ENCODE measurements at regions not wholly inside any gene's neighbourhood (a gene's known extent, or its start where the extent isn't known, plus 50 kb on each side); places are given as distances from the start of the nearest gene placed in this dataset.

- Histone ChIP-seq H3F3A (ENCODE audit: insufficient read depth, low read length, poor library complexity, severe bottlenecking) (no peaks in the 10 kb centered on the region), H3K9me2 (ENCODE audit: insufficient read depth, low read length) (no peaks in the 10 kb centered on the region), H3K9ac (ENCODE audit: low read length) (no peak overlapping the region), H3K4me3 (ENCODE audit: low read length) (no peak overlapping the region), H3K79me2 (replicated peaks; ENCODE audit: insufficient read depth, low read length) (no peaks in the 10 kb centered on the region), H3K4me2 (ENCODE audit: low read length) (no peak overlapping the region), H4K20me1 (ENCODE audit: insufficient read depth) (no peaks in the 10 kb centered on the region), H3K9me3 (ENCODE audit: low read length) (no peaks in the 10 kb centered on the region), H3K27ac (ENCODE audit: low read length) (no peak overlapping the region), H3K36me3 (ENCODE audit: insufficient read depth, low read length) (no peaks in the 10 kb centered on the region), H2AFZ (ENCODE audit: low read depth, low read length) (no peak overlapping the region), H3K27me3 (ENCODE audit: insufficient read depth, low read depth, low read length) (no peaks in the 10 kb centered on the region)
- no peak for TF ChIP-seq REST (IDR thresholded peaks at IDR 0.05; ENCODE audit: borderline replicate concordance)
- TF ChIP-seq EP300 (conservative IDR thresholded peaks at IDR 0.05; ENCODE audit: poor library complexity, severe bottlenecking): no peak
- TF ChIP-seq CTCF (IDR thresholded peaks at IDR 0.05; ENCODE audit: poor library complexity, severe bottlenecking): no peak
- TF ChIP-seq RAD21 (conservative IDR thresholded peaks at IDR 0.05): no peak
- TF ChIP-seq SMC3 (conservative IDR thresholded peaks at IDR 0.05; ENCODE audit: poor library complexity): no peak
- TF ChIP-seq MXI1 (conservative IDR thresholded peaks at IDR 0.05; ENCODE audit: poor library complexity, severe bottlenecking): no peak
- no peak for TF ChIP-seq EZH2 (IDR thresholded peaks at IDR 0.05; ENCODE audit: borderline replicate concordance, insufficient read depth, low read length, poor library complexity, severe bottlenecking)
- TF ChIP-seq TAF1 (IDR thresholded peaks at IDR 0.05; ENCODE audit: low read depth): no peak
- no peak for TF ChIP-seq POLR2AphosphoS5 (IDR thresholded peaks at IDR 0.05)
Observed at GRCh38 chr1:229089586-229090208, 181.2 kb upstream of the RAB4A start.

GRCh38 chr1:229091721-229092136, 179.2 kb upstream of the RAB4A start:
- H3K4me2 ChIP-seq (ENCODE audit: low read length): peak overlapping the region; percentile 58

More at GRCh38 chr1:229091721-229092136, 179.2 kb upstream of the RAB4A start:
- H4K20me1 ChIP-seq (ENCODE audit: insufficient read depth): no peaks in the 10 kb centered on the region
- H3K79me2 ChIP-seq (replicated peaks; ENCODE audit: insufficient read depth, low read length): no peaks in the 10 kb centered on the region
- peak overlapping the region; percentile 92 for H3K27ac ChIP-seq (ENCODE audit: low read length)
- TF ChIP-seq CTCF (IDR thresholded peaks at IDR 0.05; ENCODE audit: poor library complexity, severe bottlenecking) (no peak), RAD21 (conservative IDR thresholded peaks at IDR 0.05) (no peak), EZH2 (IDR thresholded peaks at IDR 0.05; ENCODE audit: borderline replicate concordance, insufficient read depth, low read length, poor library complexity, severe bottlenecking) (no peak), SMC3 (conservative IDR thresholded peaks at IDR 0.05; ENCODE audit: poor library complexity) (no peak), EP300 (conservative IDR thresholded peaks at IDR 0.05; ENCODE audit: poor library complexity, severe bottlenecking) (no peak), MXI1 (conservative IDR thresholded peaks at IDR 0.05; ENCODE audit: poor library complexity, severe bottlenecking) (no peak), TAF1 (IDR thresholded peaks at IDR 0.05; ENCODE audit: low read depth) (no peak), POLR2AphosphoS5 (IDR thresholded peaks at IDR 0.05) (no peak), REST (IDR thresholded peaks at IDR 0.05; ENCODE audit: borderline replicate concordance) (no peak)
- no peaks in the 10 kb centered on the region for H3K9me2 ChIP-seq (ENCODE audit: insufficient read depth, low read length)
- H3K27me3 ChIP-seq (ENCODE audit: insufficient read depth, low read depth, low read length): no peaks in the 10 kb centered on the region
- H3F3A ChIP-seq (ENCODE audit: insufficient read depth, low read length, poor library complexity, severe bottlenecking): no peaks in the 10 kb centered on the region
- H2AFZ ChIP-seq (ENCODE audit: low read depth, low read length): no peak overlapping the region
- H3K9me3 ChIP-seq (ENCODE audit: low read length): no peaks in the 10 kb centered on the region
- no peaks in the 10 kb centered on the region for H3K36me3 ChIP-seq (ENCODE audit: insufficient read depth, low read length)
- peak overlapping the region; percentile 56 for H3K4me3 ChIP-seq (ENCODE audit: low read length)
- H3K9ac ChIP-seq (ENCODE audit: low read length): peak overlapping the region; percentile 67
